OCI-LY3 (cell line): ENCODE measurements at regions not wholly inside any gene's neighbourhood (a gene's known extent, or its start where the extent isn't known, plus 50 kb on each side); places are given as distances from the start of the nearest gene placed in this dataset.

ENCODE experiments used
- CTCF ChIP-seq: fragments of 200-600, 300-600 bp; sonication (generic); IDR thresholded peaks from 2 replicates; pipeline ENCODE4 v1.5.1; 2014; ENCODE audit warnings: antibody characterized with exemption, low read length, low read depth
- EZH2phosphoT487 ChIP-seq: fragments of 200-600 bp; shearing (Covaris generic); IDR thresholded peaks from 2 replicates; pipeline ENCODE4 v1.6.1; 2018; ENCODE audit warnings: antibody characterized with exemption, mixed run types, low read depth

DNA sequence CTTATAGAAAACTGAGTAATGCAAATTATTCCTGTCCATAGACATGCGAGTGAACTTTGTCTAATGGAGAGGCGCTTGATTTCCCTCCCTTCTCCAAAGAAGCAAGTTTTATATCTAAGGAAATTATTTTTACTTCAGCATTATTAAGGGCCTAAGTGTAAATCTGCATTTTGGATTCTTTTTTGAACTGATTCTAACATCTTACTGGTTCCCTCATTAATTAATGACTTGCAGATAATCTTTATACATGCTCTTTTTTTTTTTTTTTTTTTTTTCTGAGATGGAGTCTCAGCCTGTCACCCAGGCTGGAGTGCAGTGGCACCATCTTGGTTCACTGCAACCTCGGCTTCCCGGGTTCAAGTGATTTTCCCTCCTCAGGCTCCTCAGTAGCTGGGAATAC is 209.5 kb downstream of the TLE4 start:
- TF ChIP-seq CTCF (no peak), EZH2phosphoT487 (no peak)
